ENCODE measurements at regions not wholly inside any gene's neighbourhood (a gene's known extent, or its start where the extent isn't known, plus 50 kb on each side); places are given as distances from the start of the nearest gene placed in this dataset.

DNA sequence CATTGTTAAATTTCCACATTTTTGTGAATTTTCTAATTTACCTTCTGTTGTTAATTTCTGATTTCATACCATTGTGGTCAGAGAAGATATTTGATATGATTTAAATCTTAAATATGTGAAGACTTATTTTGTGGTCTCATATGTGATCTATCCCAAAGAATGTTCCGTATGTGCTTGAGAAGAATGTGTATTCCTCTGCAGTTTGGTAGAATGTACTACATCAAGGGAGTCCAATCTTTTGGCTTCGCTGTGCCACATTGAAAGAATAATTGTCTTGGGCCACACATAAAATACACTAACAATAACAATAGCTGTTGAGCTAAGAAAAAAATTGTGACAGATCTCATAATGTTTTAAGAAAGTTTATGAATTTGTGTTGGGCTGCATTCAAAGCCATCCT lies 140.7 kb upstream of the PRNP start:
- no peak overlapping the region for H2AK5ac ChIP-seq (ENCODE audit: insufficient read length, low read length)
- no peak overlapping the region for H3T11ph ChIP-seq (ENCODE audit: low read length)
- no peak for DNase-seq
- no peak overlapping the region for H2BK5ac ChIP-seq (ENCODE audit: insufficient read length, low read length)
- Mint-ChIP-seq H3K4me1 (peaks cover 25 to 27% of the 10 kb centered on the region in 2 experiments), H3K27ac (peak overlapping the region in 1 of 3 experiments; percentile 11; a peak in 1 of 7 replicates), H3K4me3 (no peak overlapping the region), H3K27me3 (ENCODE audit: low read depth) (no peaks in the 10 kb centered on the region), H3K9me3 (no peaks in the 10 kb centered on the region), H3K36me3 (ENCODE audit: insufficient read depth in 1 of 3, low read depth in 3 of 3) (0 out of 7 replicates have a peak, but pooled peaks cover 0 to 4% (median 0%) of the 10 kb centered on the region in 3 experiments)
- no CpG with 5 or more reads among the region's 2 CpGs for WGBS (ENCODE audit: extremely low coverage, insufficient read length, low lambda C conversion rate)
- no peak overlapping the region for H2AFZ ChIP-seq (ENCODE audit: low read length)
- no peak overlapping the region for H2BK20ac ChIP-seq (ENCODE audit: low read depth, low read length, poor library complexity, severe bottlenecking)
- no peaks in the 10 kb centered on the region for H4K20me1 ChIP-seq (ENCODE audit: control insufficient read depth, insufficient read depth, insufficient read length)
- H2BK120ac ChIP-seq (ENCODE audit: low read depth, low read length, poor library complexity, severe bottlenecking): no peak overlapping the region
- no peak overlapping the region for H3K56ac ChIP-seq (ENCODE audit: insufficient read length, low read depth, low read length)
- H3K27ac ChIP-seq (ENCODE audit: insufficient read length, low read depth, low read length): no peak overlapping the region
- peaks cover 4% of the 10 kb centered on the region; the same call in 1 of the 2 replicates for H3K4me1 ChIP-seq (ENCODE audit: insufficient read depth, low read length)
- H3K14ac ChIP-seq (ENCODE audit: insufficient read depth, low read length): no peak overlapping the region
- H3K23me2 ChIP-seq (ENCODE audit: insufficient read length, low read depth, low read length, poor library complexity, severe bottlenecking): no peaks in the 10 kb centered on the region
- no peak for TF ChIP-seq CTCF (conservative IDR thresholded peaks at IDR 0.05)
- no peak overlapping the region for H4K91ac ChIP-seq (ENCODE audit: insufficient read length, low read depth, low read length)
- H3K9me3 ChIP-seq (ENCODE audit: control insufficient read depth, low read depth, low read length): no peaks in the 10 kb centered on the region
- H3K4me2 ChIP-seq (ENCODE audit: insufficient read depth, insufficient read length, low read length): no peak overlapping the region
- H3K9ac ChIP-seq (ENCODE audit: extremely low read depth, insufficient read length, low read length): no peak overlapping the region
- no peak overlapping the region for H3K4ac ChIP-seq (ENCODE audit: low read depth, low read length)
- no peak overlapping the region for H3K18ac ChIP-seq (ENCODE audit: insufficient read length, low read depth, low read length)
- H2BK12ac ChIP-seq (ENCODE audit: insufficient read length, low read depth, low read length): no peak overlapping the region
- H4K5ac ChIP-seq (ENCODE audit: insufficient read length, low read depth, low read length): no peak overlapping the region
- H2BK15ac ChIP-seq (ENCODE audit: low read depth, low read length): no peak overlapping the region
- no peaks in the 10 kb centered on the region for H3K79me1 ChIP-seq (ENCODE audit: insufficient read depth, low read depth, low read length, poor library complexity, severe bottlenecking)
- H3K79me2 ChIP-seq (ENCODE audit: insufficient read depth, low read length): no peaks in the 10 kb centered on the region
- no peaks in the 10 kb centered on the region for H3K27me3 ChIP-seq (ENCODE audit: insufficient read depth, low read length)
- H3K23ac ChIP-seq (ENCODE audit: insufficient read length, low read depth, low read length): no peak overlapping the region
- H4K8ac ChIP-seq (replicated peaks; ENCODE audit: insufficient read length, low read depth, low read length): no peak overlapping the region

Data from H9 (cell line).